H1 (cell line): ENCODE measurements at regions not wholly inside any gene's neighbourhood (a gene's known extent, or its start where the extent isn't known, plus 50 kb on each side); places are given as distances from the start of the nearest gene placed in this dataset.

Source experiments
- TF ChIP-seq, protein P1 (sequence below), 3 experiments: IDR thresholded peaks; 1 replicate in 2 of 3; 2 replicates in 1 of 3; pipeline versions ENCODE4 v1.5.1 to v1.6.1; 2011; ENCODE audit warnings: low read length in 3 of 3, mild to moderate bottlenecking in 3 of 3, inconsistent platforms in 2 of 3, low read depth in 1 of 3, moderate library complexity in 1 of 3; ENCODE audit not compliant: insufficient read depth in 1 of 3; ENCODE audit errors: control extremely low read depth in 1 of 3

DNA sequence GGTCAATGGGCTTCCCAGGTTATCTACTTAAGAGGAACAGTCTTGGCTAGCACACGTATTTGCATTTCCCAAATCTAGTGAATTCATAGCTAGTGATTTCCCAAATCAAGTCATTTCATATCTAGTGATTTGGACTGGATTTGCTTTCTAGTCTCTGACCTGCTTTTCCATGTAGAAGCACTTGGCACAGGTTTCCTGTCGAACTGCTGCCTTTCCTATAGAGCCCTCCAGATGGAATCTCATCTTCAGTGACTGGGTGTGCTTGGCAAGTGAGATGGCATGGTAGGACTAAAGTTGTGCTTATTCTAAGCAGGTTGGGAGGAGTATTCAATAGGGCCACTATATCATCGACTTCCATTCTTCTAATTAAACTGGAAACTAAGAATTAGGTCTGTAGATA lies 94.7 kb downstream of the CCNG2 start (continued):
- TF ChIP-seq, protein P1, sequence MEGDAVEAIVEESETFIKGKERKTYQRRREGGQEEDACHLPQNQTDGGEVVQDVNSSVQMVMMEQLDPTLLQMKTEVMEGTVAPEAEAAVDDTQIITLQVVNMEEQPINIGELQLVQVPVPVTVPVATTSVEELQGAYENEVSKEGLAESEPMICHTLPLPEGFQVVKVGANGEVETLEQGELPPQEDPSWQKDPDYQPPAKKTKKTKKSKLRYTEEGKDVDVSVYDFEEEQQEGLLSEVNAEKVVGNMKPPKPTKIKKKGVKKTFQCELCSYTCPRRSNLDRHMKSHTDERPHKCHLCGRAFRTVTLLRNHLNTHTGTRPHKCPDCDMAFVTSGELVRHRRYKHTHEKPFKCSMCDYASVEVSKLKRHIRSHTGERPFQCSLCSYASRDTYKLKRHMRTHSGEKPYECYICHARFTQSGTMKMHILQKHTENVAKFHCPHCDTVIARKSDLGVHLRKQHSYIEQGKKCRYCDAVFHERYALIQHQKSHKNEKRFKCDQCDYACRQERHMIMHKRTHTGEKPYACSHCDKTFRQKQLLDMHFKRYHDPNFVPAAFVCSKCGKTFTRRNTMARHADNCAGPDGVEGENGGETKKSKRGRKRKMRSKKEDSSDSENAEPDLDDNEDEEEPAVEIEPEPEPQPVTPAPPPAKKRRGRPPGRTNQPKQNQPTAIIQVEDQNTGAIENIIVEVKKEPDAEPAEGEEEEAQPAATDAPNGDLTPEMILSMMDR (IDR thresholded peaks at IDR 0.05; ENCODE audit: control extremely low read depth in 1 of 3, insufficient read depth in 1 of 3, low read depth in 1 of 3, low read length in 3 of 3), result no peak
